Panc1 (cell line): ENCODE measurements at regions not wholly inside any gene's neighbourhood (a gene's known extent, or its start where the extent isn't known, plus 50 kb on each side); places are given as distances from the start of the nearest gene placed in this dataset.

Source experiments
- ATAC-seq: fragments of 200-7000 bp; cut with Tn5 transposase; 2 replicates; pipeline ENCODE4 v1.9.1; 2020; ENCODE audit warnings: mild to moderate bottlenecking, moderate library complexity
- BruUV-seq: library from RNA; stranded (reverse); fragments of 400-500 nt; replicated peaks from 2 replicates; lab custom pipeline; 2021; lab: Mats Ljungman, UMichigan
- CTCF ChIA-PET: fragments of 300-600 bp; sonication (Branson Sonifier 250); formaldehyde crosslinking; loops from one replicate; lab custom pipeline; 2022; ENCODE audit warnings: antibody characterized with exemption; lab: Charles Lee
- POLR2A ChIA-PET: fragments of 300-600 bp; sonication (Branson Sonifier 250); formaldehyde crosslinking; loops from one replicate; lab custom pipeline; 2022; ENCODE audit warnings: antibody characterized with exemption; lab: Charles Lee
- DNase-seq: peaks from one replicate; pipeline ENCODE4 v3.0.0-alpha.2; 2010; ENCODE audit warnings: low read depth, low spot score
- H3K27ac ChIP-seq: 2 replicates; pipeline ENCODE4 v1.5.1; 2011; ENCODE audit warnings: mild to moderate bottlenecking, low read length, inconsistent platforms
- H3K27me3 ChIP-seq: fragments of 200-500 bp; sonication (Bioruptor generic); 2 replicates; pipeline ENCODE4 v1.6.0; 2014; ENCODE audit warnings: low read length, inconsistent platforms; ENCODE audit not compliant: control insufficient read depth, insufficient read depth
- H3K36me3 ChIP-seq: fragments of 200-500 bp; sonication (Bioruptor generic); 2 replicates; pipeline ENCODE4 v1.5.1; 2014; ENCODE audit warnings: inconsistent platforms, mild to moderate bottlenecking, low read length, moderate library complexity; ENCODE audit not compliant: control insufficient read depth, insufficient read depth
- H3K4me1 ChIP-seq: 2 replicates; pipeline ENCODE4 v1.5.1; 2011; ENCODE audit warnings: inconsistent platforms, mild to moderate bottlenecking, low read length, moderate library complexity; ENCODE audit not compliant: control insufficient read depth, insufficient read depth
- H3K4me3 ChIP-seq, 2 experiments: 2 replicates each; pipeline ENCODE4 v1.5.1; 2011 to 2012; ENCODE audit warnings: low read depth in 2 of 2, low read length in 2 of 2, mild to moderate bottlenecking in 2 of 2, inconsistent platforms in 1 of 2, moderate library complexity in 1 of 2
- H3K9me3 ChIP-seq: fragments of 200-500 bp; sonication (Bioruptor generic); 2 replicates; pipeline ENCODE4 v1.5.1; 2014; ENCODE audit warnings: low read depth, mild to moderate bottlenecking, inconsistent platforms, low read length, moderate library complexity; ENCODE audit not compliant: control insufficient read depth, insufficient read depth
- CTCF ChIP-seq: fragments of 450-650 bp; IDR thresholded peaks from 2 replicates; pipeline ENCODE4 v1.5.1; 2017; ENCODE audit warnings: mild to moderate bottlenecking
- POLR2AphosphoS5 ChIP-seq: IDR thresholded peaks from 2 replicates; pipeline ENCODE4 v1.6.1; 2012; ENCODE audit warnings: mild to moderate bottlenecking, low read depth, low read length, moderate library complexity
- REST ChIP-seq, 2 experiments: IDR thresholded peaks; 2 replicates each; pipeline ENCODE4 v1.6.1; 2011 to 2012; ENCODE audit warnings: low read depth in 2 of 2, control low read depth in 1 of 2, low read length in 1 of 2, mild to moderate bottlenecking in 1 of 2, moderate library complexity in 1 of 2; ENCODE audit not compliant: insufficient read depth in 1 of 2
- SIN3A ChIP-seq: IDR thresholded peaks from 2 replicates; pipeline ENCODE4 v1.6.1; 2012; ENCODE audit warnings: low read depth, mild to moderate bottlenecking, low read length, moderate library complexity, borderline replicate concordance; ENCODE audit not compliant: insufficient read depth
- TCF7L2 ChIP-seq: IDR thresholded peaks from 2 replicates; pipeline ENCODE4 v1.6.1; 2011; ENCODE audit warnings: mild to moderate bottlenecking, low read depth, low read length, inconsistent platforms
- in situ Hi-C: cut with HindIII; loops from 2 replicates; pipeline ENCODE4 v1.10.0; 2016; ENCODE audit warnings: low sequenced_read_pairs, low pct_unique_long_range_greater_than_20kb
- intact Hi-C: fragments of 100-400 bp; cut with micrococcal nuclease; formaldehyde crosslinking; loops from one replicate; pipeline ENCODE4 v1.10.0; 2022; ENCODE audit not compliant: unreplicated experiment

GRCh38 chr1:29424266-29424665 lies 187.9 kb downstream of the PTPRU start:
- Histone ChIP-seq H3K36me3 (no peaks in the 10 kb centered on the region), H3K9me3 (no peaks in the 10 kb centered on the region), H3K27ac (no peak overlapping the region), H3K4me3 (no peak overlapping the region), H3K4me1 (no peaks in the 10 kb centered on the region), H3K27me3 (peaks cover 6% of the 10 kb centered on the region; the same call in 1 of the 2 replicates)
- ChIA-PET CTCF (no interaction called here), POLR2A (interaction anchor here (0.5 kb wide), 1 partner anchor 23 kb away, joined by 7 read pairs; no protein-coding TSS in a partner anchor)
- BruUV-seq: no TSS peak
- ATAC-seq (no peak), DNase-seq (no peak)
- intact Hi-C loops: no loop called here
- TF ChIP-seq SIN3A (no peak), TCF7L2 (no peak), POLR2AphosphoS5 (no peak), CTCF (no peak), REST (IDR thresholded peaks at IDR 0.05; ENCODE audit: insufficient read depth in 1 of 2, low read depth in 2 of 2, low read length in 1 of 2) (no peak)
- in situ Hi-C loops: no loop called here

GRCh38 chr1:29420202-29420601 lies 183.9 kb downstream of the PTPRU start:
- DNase-seq (no peak), ATAC-seq (no peak)
- in situ Hi-C loops: no loop called here
- H3K4me1 ChIP-seq: no peaks in the 10 kb centered on the region
- TF ChIP-seq SIN3A: no peak
- no peak for TF ChIP-seq REST (IDR thresholded peaks at IDR 0.05; ENCODE audit: insufficient read depth in 1 of 2, low read depth in 2 of 2, low read length in 1 of 2)
- no peak for TF ChIP-seq POLR2AphosphoS5
- no peak for TF ChIP-seq TCF7L2
- no peak for TF ChIP-seq CTCF
- BruUV-seq: no TSS peak
- H3K4me3 ChIP-seq: no peak overlapping the region
- H3K27me3 ChIP-seq: peaks cover 6% of the 10 kb centered on the region; the same call in 1 of the 2 replicates
- ChIA-PET CTCF (no interaction called here), POLR2A (no interaction called here)
- intact Hi-C loops: no loop called here
- H3K27ac ChIP-seq: no peak overlapping the region
- no peaks in the 10 kb centered on the region for H3K9me3 ChIP-seq
- H3K36me3 ChIP-seq: no peaks in the 10 kb centered on the region
